H9 (cell line): ENCODE measurements at regions not wholly inside any gene's neighbourhood (a gene's known extent, or its start where the extent isn't known, plus 50 kb on each side); places are given as distances from the start of the nearest gene placed in this dataset.

Source experiments
- DNase-seq: peaks from one replicate; pipeline ENCODE4 v3.0.0-alpha.2; 2017
- H2AFZ ChIP-seq: one replicate; pipeline ENCODE4 v1.6.1; 2013; ENCODE audit warnings: mild to moderate bottlenecking, low read length, control low read depth, moderate library complexity
- H2AK5ac ChIP-seq: 2 replicates; pipeline ENCODE4 v1.6.1; 2013; ENCODE audit warnings: low read length, control low read depth, mixed read lengths; ENCODE audit not compliant: insufficient read length
- H2BK120ac ChIP-seq: one replicate; pipeline ENCODE4 v1.6.1; 2013; ENCODE audit warnings: low read depth, mild to moderate bottlenecking, low read length, control low read depth, inconsistent platforms; ENCODE audit not compliant: poor library complexity, severe bottlenecking
- H2BK12ac ChIP-seq: 2 replicates; pipeline ENCODE4 v1.6.1; 2013; ENCODE audit warnings: low read length, control low read depth, mixed read lengths, low read depth; ENCODE audit not compliant: insufficient read length
- H2BK15ac ChIP-seq: 2 replicates; pipeline ENCODE4 v1.6.1; 2013; ENCODE audit warnings: low read depth, low read length, control low read depth
- H2BK20ac ChIP-seq: one replicate; pipeline ENCODE4 v1.6.1; 2013; ENCODE audit warnings: low read depth, mild to moderate bottlenecking, low read length, control low read depth, inconsistent platforms; ENCODE audit not compliant: poor library complexity, severe bottlenecking
- H2BK5ac ChIP-seq: 2 replicates; pipeline ENCODE4 v1.6.1; 2013; ENCODE audit warnings: low read length, control low read depth, mixed read lengths; ENCODE audit not compliant: insufficient read length
- H3K14ac ChIP-seq: 2 replicates; pipeline ENCODE4 v1.6.1; 2013; ENCODE audit warnings: low read length, control low read depth; ENCODE audit not compliant: insufficient read depth
- H3K18ac ChIP-seq: 2 replicates; pipeline ENCODE4 v1.6.1; 2013; ENCODE audit warnings: low read depth, mild to moderate bottlenecking, mixed read lengths, low read length, control low read depth; ENCODE audit not compliant: insufficient read length
- H3K23ac ChIP-seq: 2 replicates; pipeline ENCODE4 v1.6.1; 2013; ENCODE audit warnings: low read length, control low read depth, mixed read lengths, low read depth; ENCODE audit not compliant: insufficient read length
- H3K23me2 ChIP-seq: 2 replicates; pipeline ENCODE4 v1.6.1; 2013; ENCODE audit warnings: low read depth, mild to moderate bottlenecking, mixed read lengths, low read length, control low read depth; ENCODE audit not compliant: insufficient read length, poor library complexity, severe bottlenecking
- H3K27ac ChIP-seq: 2 replicates; pipeline ENCODE4 v1.5.1; 2013; ENCODE audit warnings: low read length, control low read depth, mixed read lengths, low read depth; ENCODE audit not compliant: insufficient read length
- H3K27me3 ChIP-seq: 2 replicates; pipeline ENCODE4 v1.6.1; 2013; ENCODE audit warnings: low read length, control low read depth, inconsistent platforms; ENCODE audit not compliant: insufficient read depth
- H3K4ac ChIP-seq: 2 replicates; pipeline ENCODE4 v1.6.1; 2013; ENCODE audit warnings: low read depth, mild to moderate bottlenecking, control low read depth, inconsistent platforms, low read length, moderate library complexity
- H3K4me1 ChIP-seq: 2 replicates; pipeline ENCODE4 v1.6.1; 2013; ENCODE audit warnings: low read length, control low read depth, inconsistent platforms; ENCODE audit not compliant: insufficient read depth
- H3K4me2 ChIP-seq: 2 replicates; pipeline ENCODE4 v1.6.1; 2013; ENCODE audit warnings: low read length, control low read depth, mixed read lengths; ENCODE audit not compliant: insufficient read length, insufficient read depth
- H3K56ac ChIP-seq: 2 replicates; pipeline ENCODE4 v1.6.1; 2013; ENCODE audit warnings: low read depth, mild to moderate bottlenecking, mixed read lengths, low read length, control low read depth; ENCODE audit not compliant: insufficient read length
- H3K79me1 ChIP-seq: 2 replicates; pipeline ENCODE4 v1.6.1; 2013; ENCODE audit warnings: low read depth, mild to moderate bottlenecking, moderate library complexity, low read length, control low read depth, inconsistent platforms; ENCODE audit not compliant: insufficient read depth, poor library complexity, severe bottlenecking
- H3K79me2 ChIP-seq: 2 replicates; pipeline ENCODE4 v1.6.1; 2013; ENCODE audit warnings: low read length, control low read depth, inconsistent platforms; ENCODE audit not compliant: insufficient read depth
- H3K9ac ChIP-seq: 2 replicates; pipeline ENCODE4 v1.6.1; 2013; ENCODE audit warnings: low read length, control low read depth, mixed read lengths; ENCODE audit not compliant: insufficient read length; ENCODE audit errors: extremely low read depth
- H3K9me3 ChIP-seq: one replicate; pipeline ENCODE4 v1.6.1; 2013; ENCODE audit warnings: low read depth, low read length, inconsistent platforms; ENCODE audit not compliant: control insufficient read depth
- H3T11ph ChIP-seq: one replicate; pipeline ENCODE4 v1.6.1; 2013; ENCODE audit warnings: mild to moderate bottlenecking, low read length, control low read depth, inconsistent platforms
- H4K20me1 ChIP-seq: one replicate; pipeline ENCODE4 v1.6.1; 2013; ENCODE audit not compliant: control insufficient read depth, insufficient read length, insufficient read depth
- H4K5ac ChIP-seq: 2 replicates; pipeline ENCODE4 v1.6.1; 2013; ENCODE audit warnings: low read depth, mild to moderate bottlenecking, mixed read lengths, low read length, control low read depth; ENCODE audit not compliant: insufficient read length
- H4K8ac ChIP-seq: replicated peaks from 2 replicates; pipeline ENCODE4 v1.6.1; 2013; ENCODE audit warnings: low read length, control low read depth, mixed read lengths, low read depth; ENCODE audit not compliant: insufficient read length
- H4K91ac ChIP-seq: 2 replicates; pipeline ENCODE4 v1.6.1; 2013; ENCODE audit warnings: low read depth, mild to moderate bottlenecking, moderate library complexity, mixed read lengths, low read length, control low read depth; ENCODE audit not compliant: insufficient read length
- H3K27ac Mint-ChIP-seq, 3 experiments: 2 replicates in 2 of 3; 3 replicates in 1 of 3; pipeline ENCODE4 v1.8.0; 2020 to 2021; ENCODE audit warnings: mixed read lengths in 3 of 3, mild to moderate bottlenecking in 1 of 3, moderate library complexity in 1 of 3
- H3K27me3 Mint-ChIP-seq: 2 replicates; pipeline ENCODE4 v1.8.0; 2021; ENCODE audit warnings: low read depth, mild to moderate bottlenecking, moderate library complexity, mixed read lengths
- H3K36me3 Mint-ChIP-seq, 3 experiments: 2 replicates in 2 of 3; 3 replicates in 1 of 3; pipeline ENCODE4 v1.8.0; 2020 to 2021; ENCODE audit warnings: low read depth in 3 of 3, mixed read lengths in 3 of 3; ENCODE audit not compliant: insufficient read depth in 1 of 3
- H3K4me1 Mint-ChIP-seq, 2 experiments: 2 replicates each; pipeline ENCODE4 v1.8.0; 2020; ENCODE audit warnings: mixed read lengths in 2 of 2
- H3K4me3 Mint-ChIP-seq, 2 experiments: 2 replicates in 1 of 2; 3 replicates in 1 of 2; pipeline ENCODE4 v1.8.0; 2020 to 2021; ENCODE audit warnings: mild to moderate bottlenecking in 2 of 2, mixed read lengths in 2 of 2, moderate library complexity in 1 of 2
- H3K9me3 Mint-ChIP-seq, 2 experiments: 2 replicates in 1 of 2; 3 replicates in 1 of 2; pipeline ENCODE4 v1.8.0; 2020; ENCODE audit warnings: mild to moderate bottlenecking in 2 of 2, mixed read lengths in 2 of 2, moderate library complexity in 1 of 2
- CTCF ChIP-seq: fragments of 200-600 bp; sonication (generic); conservative IDR thresholded peaks from 3 replicates; pipeline ENCODE4 v1.8.0; 2021; ENCODE audit warnings: antibody characterized with exemption, mild to moderate bottlenecking
- WGBS: extraction: QIAGEN DNeasy Blood & Tissue Kit; methylation state at CpG from one replicate; pipeline ENCODE4 v1.1.7; 2013; ENCODE audit warnings: missing lambda C conversion rate, low lambda C conversion rate, mixed read lengths; ENCODE audit not compliant: insufficient read length; ENCODE audit errors: extremely low coverage; 5-methylcytosine and 5-hydroxymethylcytosine counted together

GRCh38 chr21:43291347-43291950 is 122.6 kb downstream of the CRYAA start:
- H3K4me1 ChIP-seq = no peaks in the 10 kb centered on the region
- H3K14ac ChIP-seq = no peak overlapping the region
- TF ChIP-seq CTCF = no peak
- no peak overlapping the region for H3K18ac ChIP-seq
- no peak overlapping the region for H2AFZ ChIP-seq
- H3T11ph ChIP-seq = no peak overlapping the region
- H3K4me2 ChIP-seq = no peak overlapping the region
- H3K23me2 ChIP-seq = no peaks in the 10 kb centered on the region
- no CpG with 5 or more reads among the region's 14 CpGs for WGBS
- H4K20me1 ChIP-seq = no peaks in the 10 kb centered on the region
- no peak overlapping the region for H4K8ac ChIP-seq
- H3K27me3 ChIP-seq = no peaks in the 10 kb centered on the region
- no peak overlapping the region for H3K23ac ChIP-seq
- Mint-ChIP-seq H3K36me3 (no peaks in the 10 kb centered on the region), H3K4me1 (peaks cover 6 to 8% of the 10 kb centered on the region in 2 experiments; a peak in 3 of 4 replicates), H3K9me3 (no peaks in the 10 kb centered on the region), H3K27me3 (peaks cover 5% of the 10 kb centered on the region), H3K4me3 (no peak overlapping the region), H3K27ac (no peak overlapping the region; a peak in 1 of 7 replicates)
- H2BK12ac ChIP-seq = no peak overlapping the region
- no peak overlapping the region for H2BK5ac ChIP-seq
- no peaks in the 10 kb centered on the region for H3K79me2 ChIP-seq
- no peak overlapping the region for H2BK20ac ChIP-seq
- no peak overlapping the region for H2BK15ac ChIP-seq
- H2AK5ac ChIP-seq = no peak overlapping the region
- no peak overlapping the region for H3K4ac ChIP-seq
- DNase-seq = no peak
- H3K9me3 ChIP-seq = no peaks in the 10 kb centered on the region
- no peak overlapping the region for H3K27ac ChIP-seq
- H2BK120ac ChIP-seq = no peak overlapping the region
- H4K91ac ChIP-seq = no peak overlapping the region
- H4K5ac ChIP-seq = no peak overlapping the region
- H3K79me1 ChIP-seq = no peaks in the 10 kb centered on the region
- H3K56ac ChIP-seq = no peak overlapping the region
- H3K9ac ChIP-seq = no peak overlapping the region
